Fibroblast of lung (primary cell): ENCODE measurements at regions not wholly inside any gene's neighbourhood (a gene's known extent, or its start where the extent isn't known, plus 50 kb on each side); places are given as distances from the start of the nearest gene placed in this dataset.

Experiments used
- CTCF ChIP-seq, 2 donors: IDR thresholded peaks in 1 of 2; conservative IDR thresholded peaks in 1 of 2; 1 replicate in 1 of 2; 2 replicates in 1 of 2; pipeline ENCODE4 v1.5.1; 2011 to 2012; ENCODE audit warnings: low read length in 2 of 2, control low read depth in 1 of 2, inconsistent platforms in 1 of 2, low read depth in 1 of 2, mild to moderate bottlenecking in 1 of 2
- EZH2 ChIP-seq: IDR thresholded peaks from 2 replicates; pipeline ENCODE4 v1.5.1; 2012; ENCODE audit warnings: low read length, control low read depth, mild to moderate bottlenecking; ENCODE audit errors: missing control alignments

DNA sequence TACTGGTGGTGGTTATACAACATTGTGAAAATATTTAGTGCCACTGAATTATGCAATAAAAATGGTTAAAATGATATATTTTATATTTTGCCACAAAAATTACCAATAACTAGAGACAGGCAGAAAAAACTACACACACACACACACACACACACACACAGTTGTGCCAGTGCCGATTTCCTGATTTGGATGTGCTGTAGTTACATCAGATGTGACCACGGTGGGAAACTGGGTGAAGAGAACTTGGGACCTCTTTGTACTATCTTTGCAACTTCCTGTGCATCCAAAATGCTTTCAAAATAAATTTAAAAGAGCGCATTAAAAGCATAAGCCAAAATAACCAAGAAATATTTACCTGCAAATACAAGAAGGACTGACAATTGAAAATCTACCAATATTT, 61.6 kb upstream of the CCBE1 start:
- TF ChIP-seq CTCF (conservative IDR thresholded peaks at IDR 0.05 in 1 of 2, IDR thresholded peaks at IDR 0.05 in 1 of 2; ENCODE audit: low read depth in 1 of 2, low read length in 2 of 2): no peak
- TF ChIP-seq EZH2: no peak
